ENCODE measurements at regions not wholly inside any gene's neighbourhood (a gene's known extent, or its start where the extent isn't known, plus 50 kb on each side); places are given as distances from the start of the nearest gene placed in this dataset.

DNA sequence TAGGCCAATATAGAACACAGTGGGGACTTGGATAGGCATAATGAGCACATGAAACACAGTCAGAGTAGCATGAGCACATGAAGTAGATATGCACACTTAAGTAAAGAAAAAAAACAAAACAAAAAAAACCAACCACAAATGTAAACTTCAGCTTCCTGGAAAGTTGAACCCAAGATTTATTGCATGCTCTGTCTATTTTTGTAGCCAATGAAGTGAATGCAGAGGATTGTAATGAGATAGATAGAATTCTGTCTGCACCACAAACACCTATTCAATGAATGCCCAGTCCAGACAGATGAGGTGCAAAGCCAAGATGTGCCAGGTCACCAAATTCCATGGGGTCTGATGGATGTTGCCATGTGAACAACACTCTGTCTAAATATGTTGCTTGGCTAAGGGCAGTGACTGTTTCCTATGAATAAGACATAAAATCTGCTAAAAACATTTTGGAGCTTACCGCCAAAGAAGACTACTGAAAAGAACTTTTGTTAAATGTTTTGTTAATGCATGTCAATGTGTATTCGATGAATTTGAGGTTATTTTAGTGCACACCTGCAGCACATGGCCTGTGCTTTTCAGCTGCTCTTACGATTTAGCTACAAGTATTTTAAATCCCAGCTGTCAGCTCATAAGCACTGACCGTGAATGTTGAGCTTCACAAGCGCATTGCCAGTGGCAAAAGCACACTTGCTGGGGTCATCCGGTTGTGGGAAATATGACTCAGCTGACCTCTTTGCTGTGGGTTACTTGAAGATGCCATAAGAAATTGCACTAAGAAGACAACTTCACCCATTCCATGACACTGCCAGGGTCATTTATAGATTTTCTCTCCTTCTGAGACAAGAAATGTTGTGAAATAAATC, 374.8 kb upstream of the GNPDA2 start:
- peak; percentile 31 for DNase-seq (ENCODE audit: low read depth)

DNA sequence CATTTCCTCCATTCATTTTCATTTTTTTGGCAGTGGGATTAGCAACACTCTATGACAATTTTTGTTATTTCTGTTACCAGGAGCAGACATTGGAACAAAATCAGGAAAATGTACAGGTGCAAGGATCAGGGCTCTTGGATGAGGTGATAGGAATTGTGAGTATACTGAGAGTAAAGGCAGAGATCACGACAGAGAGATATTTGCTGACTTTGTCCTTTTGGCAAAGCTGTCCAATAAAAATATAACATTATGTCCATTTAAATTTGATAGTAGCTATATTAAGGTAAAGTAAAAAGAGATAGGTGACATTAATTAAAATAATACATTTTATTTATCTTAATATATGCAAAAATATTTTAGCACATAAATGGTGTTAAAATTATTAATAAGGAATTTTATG, 373.1 kb upstream of the GNPDA2 start:
- no peak for DNase-seq (ENCODE audit: low read depth)

DNA sequence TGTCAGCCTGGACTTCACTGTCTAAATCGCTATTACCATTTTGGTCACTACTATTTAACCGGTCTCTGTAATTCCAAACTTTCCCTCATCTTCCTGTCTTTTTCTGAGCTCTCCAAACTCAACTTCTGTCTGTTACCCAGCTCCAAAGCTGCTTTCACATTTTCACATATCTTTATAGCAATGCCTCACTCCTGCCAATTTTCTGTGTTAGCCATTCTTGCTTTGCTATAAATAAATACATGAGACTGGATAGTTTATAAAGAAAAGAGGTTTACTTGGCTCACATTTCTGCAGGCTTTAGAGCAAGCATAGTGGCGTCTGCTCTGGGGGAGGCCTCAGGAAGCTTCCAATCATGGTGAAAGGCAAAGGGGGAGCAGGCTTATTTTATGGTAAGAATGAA, 368.3 kb upstream of the GNPDA2 start:
- DNase-seq (ENCODE audit: low read depth): no peak

DNA sequence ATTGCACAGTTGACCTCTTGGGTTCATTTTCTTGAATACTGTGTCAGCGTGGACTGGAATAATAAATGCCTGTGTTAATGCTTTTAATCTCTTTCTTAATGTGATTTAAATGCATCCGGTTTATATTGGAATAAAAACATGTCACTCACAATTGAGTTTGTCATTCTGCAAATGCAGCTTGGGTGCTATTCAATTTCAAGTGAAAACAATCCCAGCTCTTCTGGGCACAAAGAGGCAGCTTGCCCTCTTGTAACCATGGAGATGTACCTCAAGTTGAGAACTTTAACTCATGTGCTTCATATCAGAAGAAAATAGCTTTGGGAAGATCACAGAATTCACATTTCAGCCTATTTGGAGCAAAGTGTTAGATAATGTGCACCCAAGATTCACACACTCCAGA, 355.7 kb upstream of the GNPDA2 start:
- no peak for DNase-seq (ENCODE audit: low read depth)

DNA sequence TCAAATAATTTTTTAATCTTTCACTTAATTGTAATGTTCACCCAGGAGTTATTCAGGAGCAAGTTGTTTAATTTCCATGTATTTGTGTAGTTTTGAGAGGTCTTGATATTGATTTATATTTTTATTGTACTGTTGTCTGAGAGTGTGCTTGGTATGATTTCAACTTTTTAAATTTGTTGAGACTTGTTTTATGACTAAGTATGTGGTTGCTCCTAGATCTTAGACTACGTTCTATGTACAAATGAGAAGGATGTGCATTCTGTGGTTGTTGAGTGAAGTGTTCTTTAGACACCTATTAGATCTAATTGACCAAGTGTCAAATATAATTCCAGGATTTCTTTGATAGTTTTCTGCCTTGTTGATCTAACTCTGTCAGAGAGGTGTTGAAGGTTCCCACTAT, 353.3 kb upstream of the GNPDA2 start:
- no peak for DNase-seq (ENCODE audit: low read depth)

DNA sequence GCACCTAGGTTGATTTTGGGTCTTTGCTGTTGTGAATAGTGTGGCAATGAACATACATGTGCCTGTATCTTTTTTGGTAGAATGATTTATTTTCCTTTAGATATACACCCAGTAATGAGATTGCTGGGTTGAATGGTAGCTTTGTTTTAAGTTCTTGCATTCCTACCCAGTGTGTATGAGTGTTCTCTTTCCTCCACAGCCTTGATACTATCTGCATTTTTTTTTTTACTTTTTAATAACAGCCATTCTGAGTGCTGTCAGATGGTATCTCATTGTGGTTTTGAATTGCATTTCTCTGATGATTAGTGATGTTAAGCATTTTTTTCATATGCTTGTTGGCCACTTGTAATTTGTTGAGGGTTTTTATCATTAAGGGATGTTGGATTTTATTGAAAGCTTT, 351.8 kb upstream of the GNPDA2 start:
- DNase-seq (ENCODE audit: low read depth): no peak

DNA sequence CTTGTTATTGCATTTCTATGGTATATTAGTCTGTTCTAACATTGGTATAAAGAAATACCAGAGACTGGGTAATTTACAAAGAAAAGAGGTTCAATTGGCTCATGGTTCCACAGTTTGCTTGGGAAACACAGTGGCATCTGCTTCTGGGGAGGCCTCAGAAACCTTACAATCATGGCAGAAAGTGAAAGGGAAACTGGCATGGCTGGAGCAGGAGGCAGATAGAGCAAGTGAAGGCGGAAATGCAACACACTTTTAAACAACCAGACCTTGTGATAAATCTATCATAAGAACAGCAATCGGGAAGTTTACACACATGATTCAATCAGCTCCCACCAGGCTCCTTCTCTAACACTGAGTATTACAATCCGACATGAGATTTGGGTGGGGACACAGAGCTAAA, 346.6 kb upstream of the GNPDA2 start:
- no peak for DNase-seq (ENCODE audit: low read depth)

DNA sequence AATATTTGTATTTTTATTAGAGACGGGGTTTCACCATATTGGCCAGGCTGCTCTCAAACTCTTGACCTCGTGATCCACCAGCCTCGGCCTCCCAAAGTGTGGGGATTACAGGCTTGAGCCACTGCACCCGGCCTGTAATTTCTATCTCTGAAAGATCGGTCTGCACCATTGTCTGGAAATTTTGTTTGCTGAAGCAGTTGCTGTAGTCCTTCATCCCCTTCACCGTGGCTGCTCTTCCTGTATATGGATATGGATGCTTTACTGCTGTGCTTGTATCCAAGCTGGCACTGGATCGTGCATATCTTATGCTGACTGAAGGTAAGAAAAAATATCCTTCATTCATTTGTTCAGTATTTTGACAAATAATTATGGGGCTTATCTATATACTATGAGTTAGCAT, 338.4 kb upstream of the GNPDA2 start:
- DNase-seq (ENCODE audit: low read depth): no peak

DNA sequence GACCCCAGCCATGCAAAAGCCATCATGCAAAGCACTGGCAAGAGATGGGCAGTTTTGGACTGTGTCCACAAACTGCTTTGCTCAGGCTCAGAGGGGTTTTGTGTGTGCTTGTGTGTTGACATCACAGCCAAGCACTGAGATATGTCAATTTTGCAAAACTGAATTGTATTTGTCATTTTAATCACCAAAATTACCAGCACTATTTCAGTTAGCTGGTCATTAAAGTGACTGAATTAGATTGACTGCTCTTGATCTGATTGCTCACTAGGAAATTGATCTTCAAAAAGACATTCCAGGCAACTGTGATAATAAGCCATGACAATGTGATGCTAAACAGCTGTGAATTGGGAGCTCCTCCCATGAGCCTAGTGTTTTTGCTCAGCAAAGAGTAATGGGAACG, 337.3 kb upstream of the GNPDA2 start:
- no peak for DNase-seq (ENCODE audit: low read depth)

DNA sequence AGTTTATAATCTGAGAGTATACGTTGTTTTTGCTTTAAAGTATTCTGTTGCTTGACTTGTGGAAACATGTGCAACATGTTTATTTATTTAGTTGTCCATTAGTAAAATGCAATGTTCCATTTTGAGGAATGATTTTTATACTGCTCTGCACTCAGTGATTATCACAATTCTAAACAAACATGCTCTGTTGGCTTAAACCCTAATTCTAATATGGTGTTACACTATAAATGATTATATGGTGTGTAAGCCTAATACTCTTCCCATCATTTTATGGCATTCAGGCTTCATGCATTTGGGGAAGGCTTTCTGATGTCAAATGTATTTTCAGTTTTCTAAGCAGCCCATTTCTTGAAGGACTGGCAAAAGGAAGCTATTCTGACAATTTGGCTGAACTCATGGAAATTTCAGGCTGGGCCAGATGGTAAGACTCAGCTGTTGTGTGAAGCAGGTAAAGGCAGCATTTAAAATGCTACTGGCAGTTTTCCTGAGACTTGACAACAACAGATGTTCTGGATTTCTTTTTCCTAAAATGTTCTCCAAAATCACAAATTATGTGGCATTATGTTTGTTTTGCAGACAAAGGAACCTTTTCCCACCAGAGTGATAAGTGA, 336.7 kb upstream of the GNPDA2 start:
- no peak for DNase-seq (ENCODE audit: low read depth)

DNA sequence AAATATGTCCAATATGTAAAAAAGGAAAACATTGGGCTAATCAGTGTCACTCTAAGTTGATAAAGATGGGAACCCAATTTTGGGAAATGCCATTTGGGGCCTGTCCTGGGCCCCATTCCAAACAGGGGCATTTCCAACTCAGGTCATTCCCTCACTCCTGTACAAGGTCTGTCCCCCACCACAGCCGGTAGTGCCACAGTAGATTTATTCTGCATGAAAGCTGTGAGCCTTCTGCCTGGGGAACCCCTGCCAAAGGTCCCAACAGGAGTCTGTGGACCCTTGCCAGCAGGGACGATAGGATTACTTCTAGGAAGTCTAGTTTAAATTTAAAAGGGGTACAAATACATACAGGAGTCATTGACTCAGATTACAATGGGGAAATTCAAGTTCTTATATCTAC, 317.6 kb upstream of the GNPDA2 start:
- DNase-seq (ENCODE audit: low read depth): no peak

DNA sequence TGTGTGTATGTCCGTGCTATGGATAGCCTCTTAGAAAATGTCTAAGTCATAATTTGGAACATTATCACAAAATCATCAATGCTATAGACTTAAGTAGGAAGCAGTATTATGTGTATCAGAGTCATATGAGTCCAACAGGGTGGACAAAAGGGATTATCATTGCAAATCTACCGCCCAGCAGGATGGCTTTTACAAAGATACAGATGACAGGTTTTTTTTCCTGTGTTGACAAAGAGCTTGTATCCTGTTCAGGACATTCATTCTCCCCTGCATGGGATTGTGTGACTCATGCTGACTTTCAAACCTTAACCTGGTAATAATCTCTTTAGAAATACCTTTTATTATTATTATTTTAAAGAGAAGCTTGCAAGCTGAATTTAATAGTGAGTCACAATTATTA, 310.3 kb upstream of the GNPDA2 start:
- no peak for DNase-seq (ENCODE audit: low read depth)

DNA sequence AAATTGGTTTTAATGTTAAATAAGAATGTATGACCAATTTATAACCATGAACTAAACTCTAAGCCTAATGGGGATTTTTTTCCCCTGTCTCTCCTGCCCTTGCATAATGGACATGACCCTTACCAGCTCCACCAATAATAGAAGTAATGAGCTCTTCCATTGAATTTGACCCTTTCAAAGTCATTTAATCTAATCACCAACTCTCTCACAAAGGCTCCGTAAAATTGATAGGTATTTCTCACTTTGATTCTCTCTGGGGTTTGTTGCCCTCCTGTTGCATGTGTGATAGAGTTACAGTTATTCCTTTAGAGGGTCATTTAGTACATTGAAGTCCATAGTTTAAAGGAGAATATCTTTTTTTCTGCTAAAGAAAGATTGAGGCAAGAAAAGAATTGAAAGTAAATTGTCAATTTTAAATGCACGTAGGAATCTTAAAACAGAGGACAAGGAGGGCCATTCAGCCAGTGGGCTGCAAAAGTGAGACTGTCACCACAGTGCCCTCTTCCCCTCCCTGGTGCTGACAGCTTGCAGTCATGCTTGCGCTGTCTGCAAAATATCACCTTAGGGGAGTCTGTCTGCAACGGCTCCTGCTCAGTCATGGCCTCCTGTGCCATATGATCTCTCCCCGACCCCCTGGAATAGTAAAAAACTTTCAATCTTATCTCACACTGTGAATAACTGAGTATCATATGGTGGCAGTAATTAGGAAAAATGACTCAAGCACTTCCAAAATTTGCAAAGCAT, 307.5 kb upstream of the GNPDA2 start:
- DNase-seq (ENCODE audit: low read depth): no peak

DNA sequence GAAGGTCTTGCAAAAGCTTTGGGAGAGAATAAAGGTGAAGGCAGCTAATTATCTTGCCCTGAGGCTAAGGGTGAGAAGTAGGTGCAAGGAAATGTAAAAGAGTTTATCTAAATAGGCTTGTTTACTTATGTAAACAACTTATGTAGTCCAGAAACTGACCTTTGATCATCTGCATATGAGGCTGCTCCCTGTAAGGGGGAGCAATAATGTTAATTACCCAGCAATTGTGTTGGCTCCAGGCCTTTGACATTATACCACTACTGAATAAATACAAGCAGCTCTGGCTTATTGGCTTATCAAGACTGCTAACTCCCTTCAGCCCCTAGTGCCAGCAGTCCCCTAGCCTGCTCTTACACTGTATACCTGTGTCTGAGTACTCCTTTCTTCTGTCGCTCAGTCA, 303.7 kb upstream of the GNPDA2 start:
- DNase-seq (ENCODE audit: low read depth): no peak

DNA sequence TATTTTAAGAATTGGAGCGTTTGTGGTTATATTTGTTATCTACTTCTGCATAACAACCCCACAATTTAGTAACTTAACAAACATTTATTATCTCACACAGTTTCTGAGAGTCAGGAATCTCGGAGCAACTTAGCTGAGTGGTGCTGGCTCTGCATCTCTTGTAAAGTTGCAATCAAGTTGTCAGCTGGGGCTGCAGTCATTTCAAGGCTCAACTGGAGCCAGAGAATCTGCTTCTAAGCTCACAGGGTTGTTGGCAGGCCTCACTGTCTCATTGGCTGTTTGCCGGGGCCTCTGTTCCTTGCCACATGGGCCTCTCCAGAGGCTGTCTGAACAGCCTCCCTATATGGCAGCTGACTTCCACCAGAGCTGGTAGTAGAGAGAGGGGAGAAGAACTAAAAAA, 281.2 kb upstream of the GNPDA2 start:
- no peak for DNase-seq (ENCODE audit: low read depth)

DNA sequence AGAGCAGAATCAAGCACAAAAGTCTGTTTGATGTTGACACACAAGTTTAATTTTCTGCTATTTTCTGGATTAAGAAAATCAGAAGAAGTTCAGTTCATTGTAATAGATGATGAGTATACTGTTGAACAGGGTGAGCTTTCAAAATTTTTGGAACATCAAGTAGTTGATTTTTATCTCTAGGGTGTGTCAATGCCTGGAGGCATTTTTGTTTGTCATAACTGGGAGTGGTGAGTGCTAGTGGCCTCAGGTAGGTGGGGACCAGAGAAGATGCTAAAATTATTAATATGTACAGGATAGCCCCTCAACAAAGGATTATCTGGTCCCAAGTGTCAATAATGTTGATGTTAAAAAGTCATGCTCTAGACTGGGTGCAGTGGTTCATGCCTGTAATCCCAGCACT, 279.7 kb upstream of the GNPDA2 start:
- DNase-seq (ENCODE audit: low read depth): no peak

DNA sequence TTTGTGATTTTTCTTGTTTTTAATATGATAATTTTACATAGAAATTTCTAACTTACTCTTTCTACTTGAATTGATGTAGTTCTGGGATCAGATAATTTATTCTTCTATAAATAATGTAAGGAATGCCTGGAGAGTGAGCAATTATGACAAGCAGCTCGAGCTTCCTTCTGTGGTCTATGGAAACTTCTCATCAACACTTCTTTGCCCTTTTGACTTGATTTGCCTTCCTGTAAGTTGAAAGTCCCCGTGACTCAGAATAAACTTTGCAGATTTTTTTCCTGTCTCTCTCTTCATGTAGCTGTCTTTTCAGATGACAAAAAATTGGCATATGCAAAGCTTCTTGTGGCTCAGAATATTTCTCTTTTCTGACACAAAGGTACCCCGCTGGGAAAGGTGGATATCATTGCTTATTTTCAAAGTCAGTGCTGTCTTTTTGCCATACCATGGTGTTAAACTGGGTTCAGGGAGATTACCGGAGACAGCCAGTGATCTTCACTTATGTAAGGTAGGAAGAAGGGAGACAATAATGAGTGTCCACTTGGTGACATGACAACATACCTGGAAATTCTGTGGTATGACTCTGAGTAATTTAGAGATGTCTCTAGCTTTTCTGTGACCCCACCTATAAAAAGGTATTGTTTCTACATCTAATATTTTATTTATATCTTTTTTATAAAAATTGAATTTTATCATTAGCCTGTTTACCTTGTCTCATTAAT, 278.6 kb upstream of the GNPDA2 start:
- no peak for DNase-seq (ENCODE audit: low read depth)

DNA sequence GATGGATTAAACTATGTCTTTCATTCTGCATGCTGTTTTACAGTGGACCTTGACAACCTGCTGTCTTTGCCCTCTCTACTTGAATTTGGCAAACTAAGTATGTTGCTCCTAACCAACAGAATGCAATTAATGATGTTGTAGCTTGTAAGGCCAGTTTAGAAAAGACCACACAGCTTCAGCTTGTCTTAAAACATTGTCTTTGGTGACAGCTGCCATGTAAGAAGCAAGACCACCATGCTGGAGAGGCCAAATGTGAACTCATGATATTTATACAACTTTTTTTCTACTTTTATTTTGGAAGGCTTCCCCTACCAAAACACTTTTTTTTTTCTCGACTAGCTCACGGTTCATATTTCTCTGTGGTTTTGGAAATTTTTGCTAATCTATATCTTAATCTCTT, 278.0 kb upstream of the GNPDA2 start:
- no peak for DNase-seq (ENCODE audit: low read depth)

DNA sequence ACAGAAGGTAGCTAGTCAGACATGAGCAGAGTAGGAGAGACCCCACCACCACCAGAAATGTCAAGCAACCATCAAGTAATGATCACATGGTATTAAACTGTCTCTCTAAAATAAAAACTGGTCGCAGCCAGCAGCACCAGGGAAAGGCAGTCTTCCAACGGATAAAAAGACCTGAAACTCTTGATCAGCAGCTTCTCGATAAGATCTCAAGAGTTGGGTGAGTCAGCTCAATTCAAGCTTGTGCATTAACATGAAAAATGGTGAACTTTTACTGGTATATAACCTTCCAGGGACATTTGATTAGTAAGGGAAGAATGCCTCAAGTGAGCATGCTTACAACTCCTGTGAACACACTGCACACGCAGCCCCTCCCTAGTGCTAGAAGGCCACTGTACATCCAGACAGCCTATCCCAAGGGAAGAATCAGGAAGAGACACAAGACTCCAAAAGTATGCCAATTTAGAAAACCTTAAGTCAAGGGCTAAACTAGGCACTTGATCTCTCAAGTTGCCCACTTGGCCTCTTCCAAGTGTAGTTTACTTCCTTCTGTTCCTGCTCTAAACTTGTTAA, 270.0 kb upstream of the GNPDA2 start:
- DNase-seq (ENCODE audit: low read depth): no peak

DNA sequence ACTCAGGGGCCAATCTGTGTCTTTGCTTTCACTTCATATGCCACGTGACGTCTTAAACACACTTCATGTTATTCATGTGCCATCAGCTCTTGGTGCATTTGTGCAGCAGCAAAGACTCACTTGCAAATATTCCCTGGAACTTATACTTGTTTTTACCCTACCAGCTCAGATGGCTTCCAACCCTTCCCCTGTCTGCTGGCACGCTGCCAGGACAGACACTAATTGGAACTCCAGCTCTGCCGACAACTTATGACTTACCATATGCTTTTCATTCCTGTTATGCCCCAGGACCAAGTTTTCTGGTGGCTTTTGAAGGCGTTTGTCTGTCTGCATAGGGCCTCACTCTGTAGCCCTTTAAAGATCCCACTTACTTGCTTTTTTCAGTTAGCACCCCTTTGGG, 261.7 kb upstream of the GNPDA2 start:
- DNase-seq (ENCODE audit: low read depth): no peak

DNA sequence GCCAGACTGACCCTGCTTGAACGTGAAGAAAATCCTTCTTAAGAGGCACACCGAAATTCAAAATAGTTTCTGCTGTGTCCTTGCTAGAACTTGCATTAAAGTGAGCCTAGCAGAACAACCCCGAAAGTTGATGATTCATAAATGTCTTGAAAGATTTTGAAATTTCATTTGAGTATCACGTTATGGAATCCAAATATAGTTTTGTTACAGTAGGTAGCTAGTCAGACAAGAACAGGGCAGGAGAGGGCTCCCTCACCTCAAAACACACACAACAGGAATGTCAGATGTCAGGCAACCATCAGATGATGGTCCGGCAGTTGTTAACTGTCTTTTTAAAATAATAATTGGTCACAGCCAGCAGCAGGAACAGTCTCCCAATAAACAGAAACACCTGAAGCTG, 259.6 kb upstream of the GNPDA2 start:
- no peak for DNase-seq (ENCODE audit: low read depth)

DNA sequence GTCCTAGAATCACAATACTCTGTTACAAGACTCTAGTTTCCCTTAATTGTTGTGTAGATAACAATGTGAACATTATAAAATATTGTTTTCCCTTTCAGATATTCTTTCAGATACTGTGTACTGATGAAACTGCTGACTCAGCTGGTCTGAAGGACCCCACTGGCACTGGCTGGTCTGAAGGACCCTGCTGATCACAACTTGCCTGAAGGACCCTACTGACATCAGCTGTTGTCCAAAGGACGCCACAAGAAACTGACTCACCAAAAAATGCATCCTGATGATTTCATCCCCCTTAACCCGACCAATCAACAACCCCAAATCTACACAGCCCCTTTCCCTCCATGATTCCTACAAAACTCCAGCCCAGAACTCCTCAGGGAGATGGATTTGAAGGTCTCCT, 258.8 kb upstream of the GNPDA2 start:
- DNase-seq (ENCODE audit: low read depth): no peak
